ENCODE measurements at regions not wholly inside any gene's neighbourhood (a gene's known extent, or its start where the extent isn't known, plus 50 kb on each side); places are given as distances from the start of the nearest gene placed in this dataset.
"Not testable (repeated sequence)": the region's sequence is repeated elsewhere in the genome, so short reads cannot be mapped to it uniquely, and the experiment has no call there.

- intact Hi-C loops (cut with micrococcal nuclease), result no loop called here
- Mint-ChIP-seq H3K4me1 (no peaks in the 10 kb centered on the region), H3K4me3 (no peak overlapping the region), H3K9me3 (peaks cover 5% of the 10 kb centered on the region), H3K36me3 (ENCODE audit: low read depth) (no peaks in the 10 kb centered on the region), H3K27ac (no peak overlapping the region), H3K27me3 (no peaks in the 10 kb centered on the region)
- DNase-seq, result no peak
- no peak for TF ChIP-seq CTCF (IDR thresholded peaks at IDR 0.05)
- no peak for ATAC-seq (ENCODE audit: low read depth)
- CTCF ChIA-PET, result no interaction called here
- POLR2A ChIA-PET, result no interaction called here
Observed at GRCh38 chr4:30867427-30867826, 147.3 kb downstream of the PCDH7 start.

GRCh38 chr4:30868111-30868895, 148.1 kb downstream of the PCDH7 start:
- ATAC-seq (ENCODE audit: low read depth), result no peak
- no peaks in the 10 kb centered on the region for H3K4me1 Mint-ChIP-seq
- no peak for TF ChIP-seq CTCF (IDR thresholded peaks at IDR 0.05)
- H3K36me3 Mint-ChIP-seq (ENCODE audit: low read depth), result no peaks in the 10 kb centered on the region
- no peak overlapping the region for H3K4me3 Mint-ChIP-seq
- H3K27ac Mint-ChIP-seq, result no peak overlapping the region
- ChIA-PET POLR2A (no interaction called here), CTCF (no interaction called here)
- no peaks in the 10 kb centered on the region for H3K27me3 Mint-ChIP-seq
- intact Hi-C loops (cut with micrococcal nuclease), result no loop called here
- peaks cover 5% of the 10 kb centered on the region for H3K9me3 Mint-ChIP-seq
- no peak for DNase-seq

- intact Hi-C loops (cut with micrococcal nuclease); H3K4me1 Mint-ChIP-seq; CTCF ChIA-PET; DNase-seq; ATAC-seq (ENCODE audit: low read depth); H3K27me3 Mint-ChIP-seq; H3K9me3 Mint-ChIP-seq; H3K4me3 Mint-ChIP-seq; H3K27ac Mint-ChIP-seq; POLR2A ChIA-PET; H3K36me3 Mint-ChIP-seq (ENCODE audit: low read depth): not testable (repeated sequence)
Observed at GRCh38 chr4:30869387-30869786, 149.2 kb downstream of the PCDH7 start.

GRCh38 chr4:30870513-30870912, 150.3 kb downstream of the PCDH7 start:
- H3K4me3 Mint-ChIP-seq, result no peak overlapping the region
- no peak for TF ChIP-seq CTCF (IDR thresholded peaks at IDR 0.05)
- H3K9me3 Mint-ChIP-seq, result peaks cover 3% of the 10 kb centered on the region
- intact Hi-C loops (cut with micrococcal nuclease), result no loop called here
- ChIA-PET POLR2A (no interaction called here), CTCF (no interaction called here)
- no peaks in the 10 kb centered on the region for H3K36me3 Mint-ChIP-seq (ENCODE audit: low read depth)
- H3K27me3 Mint-ChIP-seq, result no peaks in the 10 kb centered on the region
- H3K4me1 Mint-ChIP-seq, result no peaks in the 10 kb centered on the region
- no peak for DNase-seq
- no peak for ATAC-seq (ENCODE audit: low read depth)
- no peak overlapping the region for H3K27ac Mint-ChIP-seq

GRCh38 chr4:30875658-30876269, 155.6 kb downstream of the PCDH7 start:
- CTCF ChIA-PET, result no interaction called here
- no peak overlapping the region for H3K4me3 Mint-ChIP-seq
- no peaks in the 10 kb centered on the region for H3K27me3 Mint-ChIP-seq
- H3K4me1 Mint-ChIP-seq, result no peaks in the 10 kb centered on the region
- H3K27ac Mint-ChIP-seq, result no peak overlapping the region
- POLR2A ChIA-PET, result no interaction called here
- no peak for ATAC-seq (ENCODE audit: low read depth)
- TF ChIP-seq CTCF (IDR thresholded peaks at IDR 0.05), result no peak
- DNase-seq, result no peak
- intact Hi-C loops (cut with micrococcal nuclease), result no loop called here
- no peaks in the 10 kb centered on the region for H3K36me3 Mint-ChIP-seq (ENCODE audit: low read depth)
- H3K9me3 Mint-ChIP-seq, result peaks cover 2% of the 10 kb centered on the region

Data from activated B cell treated with CpG ODN at 0.5 μM for 24 hours (primary cell).